ENCODE measurements at regions not wholly inside any gene's neighbourhood (a gene's known extent, or its start where the extent isn't known, plus 50 kb on each side); places are given as distances from the start of the nearest gene placed in this dataset.

GRCh38 chr17:33680472-33680871 lies 387.4 kb upstream of the ASIC2 start:
- H3K4me3 ChIP-seq (ENCODE audit: insufficient read length, low read depth) = no peak overlapping the region
- H3K36me3 ChIP-seq (ENCODE audit: insufficient read depth, insufficient read length, low read length) = no peaks in the 10 kb centered on the region
- no peak for DNase-seq (ENCODE audit: low read depth, low spot score)
- H3K9me3 ChIP-seq (ENCODE audit: insufficient read depth, low read length) = no peaks in the 10 kb centered on the region
- no peaks in the 10 kb centered on the region for H3K4me1 ChIP-seq (ENCODE audit: insufficient read depth, insufficient read length)
- TF ChIP-seq YY1 (IDR thresholded peaks at IDR 0.05; ENCODE audit: insufficient read depth, insufficient read length) (no peak), ZNF274 (IDR thresholded peaks at IDR 0.05; ENCODE audit: low read depth, low read length) (no peak), SUZ12 (IDR thresholded peaks at IDR 0.05; ENCODE audit: extremely low read depth, insufficient read depth, insufficient read length) (no peak)
- no peaks in the 10 kb centered on the region for H3K27me3 ChIP-seq (ENCODE audit: insufficient read depth, insufficient read length)
- no peak overlapping the region for H3K9ac ChIP-seq (ENCODE audit: insufficient read length, low read depth)

- TF ChIP-seq SUZ12 (IDR thresholded peaks at IDR 0.05; ENCODE audit: extremely low read depth, insufficient read depth, insufficient read length) = no peak
- no peak for TF ChIP-seq YY1 (IDR thresholded peaks at IDR 0.05; ENCODE audit: insufficient read depth, insufficient read length)
- TF ChIP-seq ZNF274 (IDR thresholded peaks at IDR 0.05; ENCODE audit: low read depth, low read length) = no peak
- H3K4me3 ChIP-seq (ENCODE audit: insufficient read length, low read depth) = no peak overlapping the region
- H3K27me3 ChIP-seq (ENCODE audit: insufficient read depth, insufficient read length) = no peaks in the 10 kb centered on the region
- no peaks in the 10 kb centered on the region for H3K4me1 ChIP-seq (ENCODE audit: insufficient read depth, insufficient read length)
- H3K9ac ChIP-seq (ENCODE audit: insufficient read length, low read depth) = no peak overlapping the region
- H3K9me3 ChIP-seq (ENCODE audit: insufficient read depth, low read length) = no peaks in the 10 kb centered on the region
- no peak for DNase-seq (ENCODE audit: low read depth, low spot score)
- no peaks in the 10 kb centered on the region for H3K36me3 ChIP-seq (ENCODE audit: insufficient read depth, insufficient read length, low read length)
Measured at GRCh38 chr17:33682599-33682998, 389.5 kb upstream of the ASIC2 start.

- Histone ChIP-seq H3K9ac (ENCODE audit: insufficient read length, low read depth) (no peak overlapping the region), H3K4me1 (ENCODE audit: insufficient read depth, insufficient read length) (no peaks in the 10 kb centered on the region), H3K4me3 (ENCODE audit: insufficient read length, low read depth) (no peak overlapping the region), H3K9me3 (ENCODE audit: insufficient read depth, low read length) (peaks cover 3% of the 10 kb centered on the region), H3K36me3 (ENCODE audit: insufficient read depth, insufficient read length, low read length) (no peaks in the 10 kb centered on the region), H3K27me3 (ENCODE audit: insufficient read depth, insufficient read length) (no peaks in the 10 kb centered on the region)
- TF ChIP-seq ZNF274 (IDR thresholded peaks at IDR 0.05; ENCODE audit: low read depth, low read length) (no peak), SUZ12 (IDR thresholded peaks at IDR 0.05; ENCODE audit: extremely low read depth, insufficient read depth, insufficient read length) (no peak), YY1 (IDR thresholded peaks at IDR 0.05; ENCODE audit: insufficient read depth, insufficient read length) (no peak)
- DNase-seq (ENCODE audit: low read depth, low spot score) = no peak
Measured at GRCh38 chr17:33684735-33685134, 391.6 kb upstream of the ASIC2 start.

GRCh38 chr17:33686171-33686570 lies 393.1 kb upstream of the ASIC2 start:
- DNase-seq (ENCODE audit: low read depth, low spot score) = no peak
- peaks cover 7% of the 10 kb centered on the region for H3K9me3 ChIP-seq (ENCODE audit: insufficient read depth, low read length)
- no peak overlapping the region for H3K4me3 ChIP-seq (ENCODE audit: insufficient read length, low read depth)
- no peak for TF ChIP-seq SUZ12 (IDR thresholded peaks at IDR 0.05; ENCODE audit: extremely low read depth, insufficient read depth, insufficient read length)
- no peak for TF ChIP-seq YY1 (IDR thresholded peaks at IDR 0.05; ENCODE audit: insufficient read depth, insufficient read length)
- TF ChIP-seq ZNF274 (IDR thresholded peaks at IDR 0.05; ENCODE audit: low read depth, low read length) = no peak
- no peaks in the 10 kb centered on the region for H3K4me1 ChIP-seq (ENCODE audit: insufficient read depth, insufficient read length)
- no peaks in the 10 kb centered on the region for H3K27me3 ChIP-seq (ENCODE audit: insufficient read depth, insufficient read length)
- H3K36me3 ChIP-seq (ENCODE audit: insufficient read depth, insufficient read length, low read length) = no peaks in the 10 kb centered on the region
- H3K9ac ChIP-seq (ENCODE audit: insufficient read length, low read depth) = no peak overlapping the region

- no peak overlapping the region for H3K9ac ChIP-seq (ENCODE audit: insufficient read length, low read depth)
- no peak for DNase-seq (ENCODE audit: low read depth, low spot score)
- TF ChIP-seq ZNF274 (IDR thresholded peaks at IDR 0.05; ENCODE audit: low read depth, low read length) = no peak
- TF ChIP-seq YY1 (IDR thresholded peaks at IDR 0.05; ENCODE audit: insufficient read depth, insufficient read length) = no peak
- no peak for TF ChIP-seq SUZ12 (IDR thresholded peaks at IDR 0.05; ENCODE audit: extremely low read depth, insufficient read depth, insufficient read length)
- H3K4me3 ChIP-seq (ENCODE audit: insufficient read length, low read depth) = no peak overlapping the region
- H3K9me3 ChIP-seq (ENCODE audit: insufficient read depth, low read length) = peaks cover 7% of the 10 kb centered on the region
- no peaks in the 10 kb centered on the region for H3K4me1 ChIP-seq (ENCODE audit: insufficient read depth, insufficient read length)
- no peaks in the 10 kb centered on the region for H3K36me3 ChIP-seq (ENCODE audit: insufficient read depth, insufficient read length, low read length)
- no peaks in the 10 kb centered on the region for H3K27me3 ChIP-seq (ENCODE audit: insufficient read depth, insufficient read length)
Measured at GRCh38 chr17:33687831-33688230, 394.7 kb upstream of the ASIC2 start.

- Histone ChIP-seq H3K4me1 (ENCODE audit: insufficient read depth, insufficient read length) (no peaks in the 10 kb centered on the region), H3K9me3 (ENCODE audit: insufficient read depth, low read length) (peaks cover 7% of the 10 kb centered on the region), H3K4me3 (ENCODE audit: insufficient read length, low read depth) (no peak overlapping the region), H3K27me3 (ENCODE audit: insufficient read depth, insufficient read length) (no peaks in the 10 kb centered on the region), H3K36me3 (ENCODE audit: insufficient read depth, insufficient read length, low read length) (no peaks in the 10 kb centered on the region), H3K9ac (ENCODE audit: insufficient read length, low read depth) (no peak overlapping the region)
- DNase-seq (ENCODE audit: low read depth, low spot score) = no peak
- TF ChIP-seq SUZ12 (IDR thresholded peaks at IDR 0.05; ENCODE audit: extremely low read depth, insufficient read depth, insufficient read length) = no peak
- TF ChIP-seq ZNF274 (IDR thresholded peaks at IDR 0.05; ENCODE audit: low read depth, low read length) = no peak
Measured at GRCh38 chr17:33688771-33689170, 395.7 kb upstream of the ASIC2 start.

GRCh38 chr17:33689725-33690124 lies 396.6 kb upstream of the ASIC2 start:
- TF ChIP-seq SUZ12 (IDR thresholded peaks at IDR 0.05; ENCODE audit: extremely low read depth, insufficient read depth, insufficient read length) (no peak), ZNF274 (IDR thresholded peaks at IDR 0.05; ENCODE audit: low read depth, low read length) (no peak), YY1 (IDR thresholded peaks at IDR 0.05; ENCODE audit: insufficient read depth, insufficient read length) (no peak)
- DNase-seq (ENCODE audit: low read depth, low spot score) = no peak
- peaks cover 7% of the 10 kb centered on the region for H3K9me3 ChIP-seq (ENCODE audit: insufficient read depth, low read length)

GRCh38 chr17:33695431-33695830 lies 402.3 kb upstream of the ASIC2 start:
- Histone ChIP-seq H3K4me3 (ENCODE audit: insufficient read length, low read depth) (no peak overlapping the region), H3K36me3 (ENCODE audit: insufficient read depth, insufficient read length, low read length) (no peaks in the 10 kb centered on the region), H3K9ac (ENCODE audit: insufficient read length, low read depth) (no peak overlapping the region), H3K27me3 (ENCODE audit: insufficient read depth, insufficient read length) (no peaks in the 10 kb centered on the region), H3K9me3 (ENCODE audit: insufficient read depth, low read length) (no peaks in the 10 kb centered on the region), H3K4me1 (ENCODE audit: insufficient read depth, insufficient read length) (no peaks in the 10 kb centered on the region)
- no peak for TF ChIP-seq SUZ12 (IDR thresholded peaks at IDR 0.05; ENCODE audit: extremely low read depth, insufficient read depth, insufficient read length)
- TF ChIP-seq YY1 (IDR thresholded peaks at IDR 0.05; ENCODE audit: insufficient read depth, insufficient read length) = no peak
- TF ChIP-seq ZNF274 (IDR thresholded peaks at IDR 0.05; ENCODE audit: low read depth, low read length) = no peak
- DNase-seq (ENCODE audit: low read depth, low spot score) = no peak

More at GRCh38 chr17:33689725-33690124, 396.6 kb upstream of the ASIC2 start:
- no peak overlapping the region for H3K4me3 ChIP-seq (ENCODE audit: insufficient read length, low read depth)
- no peaks in the 10 kb centered on the region for H3K36me3 ChIP-seq (ENCODE audit: insufficient read depth, insufficient read length, low read length)
- no peaks in the 10 kb centered on the region for H3K4me1 ChIP-seq (ENCODE audit: insufficient read depth, insufficient read length)
- no peak overlapping the region for H3K9ac ChIP-seq (ENCODE audit: insufficient read length, low read depth)
- H3K27me3 ChIP-seq (ENCODE audit: insufficient read depth, insufficient read length) = no peaks in the 10 kb centered on the region
